ENCODE measurements at regions not wholly inside any gene's neighbourhood (a gene's known extent, or its start where the extent isn't known, plus 50 kb on each side); places are given as distances from the start of the nearest gene placed in this dataset.
"Not testable (repeated sequence)": the region's sequence is repeated elsewhere in the genome, so short reads cannot be mapped to it uniquely, and the experiment has no call there.

DNA sequence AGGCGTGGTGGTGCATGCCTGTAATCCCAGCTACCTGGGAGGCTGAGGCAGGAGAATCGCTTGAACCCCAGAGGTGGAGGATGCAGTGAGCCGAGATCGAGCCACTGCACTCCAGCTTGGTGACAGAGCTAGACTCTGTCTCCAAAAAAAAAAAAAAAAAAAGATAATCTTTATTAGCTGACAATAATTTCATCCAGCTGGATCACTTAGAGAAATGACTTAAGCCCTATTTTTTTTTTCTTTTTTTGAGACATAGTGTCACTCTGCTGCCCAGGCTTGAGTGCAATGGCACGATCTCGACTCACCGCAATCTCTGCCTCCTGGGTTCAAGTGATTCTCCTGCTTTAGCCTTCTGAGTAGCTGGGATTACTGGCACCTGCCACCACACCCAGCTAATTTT is 51.6 kb upstream of the MAP4K4 start:
- DNase-seq (ENCODE audit: low spot score): not testable (repeated sequence)

DNA sequence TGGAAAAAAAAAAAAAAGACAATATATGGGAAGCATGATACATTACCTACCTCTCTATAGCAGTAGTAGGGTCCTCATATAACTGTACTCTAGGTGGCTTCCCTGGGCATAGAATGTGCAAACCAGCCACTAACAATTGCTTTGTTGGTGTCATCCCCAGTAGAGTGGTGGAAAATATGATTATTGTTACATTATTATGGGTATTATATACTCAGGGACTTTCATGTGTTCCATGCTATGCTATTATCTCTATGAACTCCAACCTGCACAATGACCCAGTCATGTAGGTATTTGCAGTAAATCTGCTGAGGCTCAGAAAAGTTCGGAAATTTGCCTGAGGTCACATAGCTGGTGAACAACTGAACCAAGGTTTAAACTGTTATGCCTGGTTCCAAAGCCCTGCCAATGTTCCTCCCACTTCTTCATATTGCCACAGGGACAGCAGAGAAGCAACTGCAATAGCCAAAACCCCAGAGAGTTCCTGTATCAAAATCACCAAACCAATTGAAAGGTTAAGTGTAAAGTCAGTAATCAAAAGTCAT is 52.6 kb upstream of the MAP4K4 start:
- DNase-seq (ENCODE audit: low spot score): no peak

DNA sequence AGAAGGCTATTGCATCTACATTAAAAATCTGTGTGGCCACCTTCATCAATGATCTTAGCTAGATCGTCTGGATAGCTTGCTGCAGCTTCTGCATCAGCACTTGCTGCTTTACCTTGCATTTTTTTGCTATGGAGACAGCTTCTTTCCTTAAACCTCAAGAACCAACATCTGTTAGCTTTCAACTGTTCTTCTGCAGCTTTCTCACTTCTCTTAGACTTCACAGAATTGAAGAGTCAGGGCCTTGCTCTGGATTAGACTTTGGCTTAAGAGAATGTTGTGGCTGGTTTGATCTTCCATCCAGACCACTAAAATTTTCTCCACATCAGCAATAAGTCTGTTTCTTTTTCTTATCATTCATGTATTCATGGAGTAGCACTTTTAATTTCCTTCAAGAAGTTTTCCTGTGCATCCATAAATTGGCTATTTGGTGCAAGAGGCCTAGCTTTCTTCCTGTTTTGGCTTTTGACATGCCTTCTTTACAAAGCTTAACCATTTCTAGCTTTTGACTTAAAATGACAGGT is 54.4 kb upstream of the MAP4K4 start:
- no peak for DNase-seq (ENCODE audit: low spot score)

DNA sequence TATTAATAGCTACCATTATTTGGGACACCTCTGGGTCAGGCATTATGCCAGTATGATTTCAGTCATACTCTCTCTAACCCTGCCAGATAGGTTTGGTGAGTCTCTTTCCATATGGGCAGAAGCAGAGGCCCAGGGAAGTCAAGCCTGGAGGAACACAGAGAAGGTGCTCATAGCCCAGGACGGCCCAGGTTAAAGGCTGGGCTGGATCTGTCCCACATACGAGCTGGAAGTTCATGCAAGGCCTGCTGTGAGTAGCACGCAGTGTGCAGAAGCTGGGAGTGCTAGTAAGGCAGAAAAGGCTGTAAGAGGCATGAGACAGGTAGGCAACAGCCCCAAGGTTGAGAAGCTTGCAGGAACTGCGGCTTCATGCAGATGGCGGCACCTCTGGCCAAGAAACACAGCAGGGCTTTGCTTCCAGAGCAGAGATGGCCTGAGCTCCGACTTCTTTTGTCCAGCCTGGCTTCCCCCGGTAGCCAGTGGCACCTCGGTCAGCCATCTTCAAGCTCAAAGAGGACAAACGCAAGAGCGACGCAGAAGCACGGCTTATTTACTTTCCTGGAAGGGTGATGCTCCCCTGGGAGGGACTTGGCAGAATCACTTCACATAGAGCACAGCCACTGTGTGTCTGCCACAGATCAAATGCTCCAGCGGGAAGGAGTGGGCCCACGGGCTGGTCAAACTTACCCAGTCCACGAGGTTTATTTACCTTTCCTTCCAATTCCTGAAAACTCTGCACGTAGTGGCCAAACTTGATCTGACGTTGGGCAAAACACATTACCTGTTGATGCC is 58.5 kb upstream of the MAP4K4 start:
- DNase-seq (ENCODE audit: low spot score): no peak

DNA sequence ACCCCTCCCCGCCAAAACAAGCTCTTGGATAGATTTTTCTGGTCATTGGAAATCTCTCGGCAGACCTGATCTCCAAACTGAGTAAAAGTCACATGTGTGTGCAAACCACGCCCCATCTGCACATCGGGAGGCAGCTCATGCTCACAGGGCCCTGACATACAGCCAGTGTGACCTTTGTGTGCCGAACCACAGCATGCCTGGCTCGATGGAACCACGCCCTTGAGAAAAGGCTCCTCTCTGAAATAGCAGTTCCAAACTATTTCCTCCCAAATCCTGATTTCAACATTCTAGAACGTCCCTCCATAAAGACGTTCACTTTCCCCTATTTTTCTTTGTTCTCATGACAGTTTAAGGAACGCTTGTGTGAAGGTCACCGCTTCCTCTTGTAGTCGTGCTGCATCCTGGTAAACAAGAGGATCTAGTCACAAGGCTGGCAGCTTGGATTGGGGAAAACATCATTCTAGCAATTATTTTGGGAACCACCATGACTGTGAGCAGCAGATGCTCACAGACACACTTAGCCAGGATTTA is 59.3 kb upstream of the MAP4K4 start:
- DNase-seq (ENCODE audit: low spot score): no peak

DNA sequence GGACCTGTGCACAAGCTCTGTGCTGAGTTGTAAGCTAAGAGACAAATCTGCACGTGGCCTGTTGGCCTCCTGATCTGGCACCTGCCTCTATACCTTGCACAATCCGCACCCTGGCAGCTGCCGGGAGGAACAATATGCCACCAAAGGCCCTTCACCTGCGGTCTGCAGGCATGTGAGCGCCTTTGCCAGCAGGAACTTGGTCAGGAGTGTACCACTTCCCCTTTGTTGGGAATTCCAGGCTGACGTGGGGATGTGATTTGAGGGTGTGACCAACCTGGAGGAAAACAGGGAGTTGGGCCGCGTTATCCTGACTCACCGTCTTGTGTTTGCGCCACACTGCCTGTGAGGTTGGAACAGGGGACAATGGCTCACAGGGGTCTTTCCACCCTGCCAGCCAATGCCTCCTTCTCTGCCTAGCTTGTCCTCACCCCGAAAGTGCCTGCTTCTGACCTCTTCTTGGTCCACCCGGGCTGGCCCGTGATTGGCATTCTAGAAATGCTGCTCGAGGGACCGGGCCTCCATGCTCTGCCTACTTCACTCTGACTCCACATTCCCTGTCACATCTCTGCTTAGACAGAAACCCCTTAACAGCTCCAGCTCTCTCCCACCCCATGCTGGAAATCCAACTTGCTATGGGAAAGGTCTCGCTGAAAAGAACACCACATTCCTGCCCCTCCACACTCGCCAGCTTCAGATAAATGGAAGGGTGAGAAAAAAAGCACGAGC is 67.1 kb upstream of the MAP4K4 start:
- no peak for DNase-seq (ENCODE audit: low spot score)

DNA sequence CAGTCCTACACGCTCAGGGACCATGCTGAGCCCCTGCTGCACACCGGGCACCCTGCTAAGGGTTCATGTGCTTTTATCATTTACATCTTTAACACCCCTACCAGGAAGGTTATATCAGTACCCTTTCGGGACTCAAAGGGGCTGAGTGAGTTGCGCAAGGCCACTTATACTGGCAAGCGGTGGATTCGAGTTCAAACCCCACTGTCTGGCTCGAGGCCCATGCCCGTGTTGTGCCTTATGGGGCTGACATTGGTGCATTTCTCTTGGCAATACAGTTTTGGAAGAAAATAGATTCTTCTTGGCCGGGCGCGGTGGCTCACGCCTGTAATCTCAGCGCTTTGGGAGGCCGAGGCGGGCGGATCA is 69.5 kb upstream of the MAP4K4 start:
- no peak for DNase-seq (ENCODE audit: low spot score)

DNA sequence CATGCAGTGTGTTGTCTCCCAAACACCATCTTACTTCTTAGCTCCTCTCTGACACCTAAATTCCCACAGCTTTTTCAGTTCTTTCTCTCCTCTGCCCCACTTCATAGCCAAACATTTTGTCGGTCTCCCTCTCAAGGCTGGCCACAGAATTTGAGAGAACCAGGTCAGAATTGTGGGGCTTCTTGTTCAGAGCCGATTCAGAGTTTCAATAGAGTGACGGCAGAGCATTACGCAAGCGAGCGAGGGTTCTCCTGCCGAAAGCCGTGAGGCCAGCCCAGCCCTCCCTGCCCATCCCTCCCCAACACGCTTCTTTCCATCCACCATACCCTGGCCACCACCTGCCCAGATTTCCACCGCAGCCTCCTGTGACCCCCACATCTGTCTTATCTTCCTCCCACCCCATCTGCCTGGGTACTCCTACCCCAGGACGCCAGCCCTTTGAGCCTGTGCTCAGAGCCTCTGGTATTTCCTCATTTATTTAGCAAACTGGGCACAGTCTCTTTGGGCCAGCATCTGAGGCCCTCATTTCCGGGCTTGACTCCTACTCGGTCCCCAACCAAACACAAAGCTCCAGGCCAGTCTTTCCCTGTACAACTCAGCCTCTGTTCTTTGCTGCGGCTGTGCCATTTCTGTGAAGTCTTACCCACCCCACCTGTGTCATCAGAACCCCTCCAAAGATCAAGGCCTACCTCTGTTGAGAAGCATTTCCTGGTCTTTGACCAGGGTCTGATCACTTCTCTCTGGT is 70.0 kb upstream of the MAP4K4 start:
- no peak for DNase-seq (ENCODE audit: low spot score)

DNA sequence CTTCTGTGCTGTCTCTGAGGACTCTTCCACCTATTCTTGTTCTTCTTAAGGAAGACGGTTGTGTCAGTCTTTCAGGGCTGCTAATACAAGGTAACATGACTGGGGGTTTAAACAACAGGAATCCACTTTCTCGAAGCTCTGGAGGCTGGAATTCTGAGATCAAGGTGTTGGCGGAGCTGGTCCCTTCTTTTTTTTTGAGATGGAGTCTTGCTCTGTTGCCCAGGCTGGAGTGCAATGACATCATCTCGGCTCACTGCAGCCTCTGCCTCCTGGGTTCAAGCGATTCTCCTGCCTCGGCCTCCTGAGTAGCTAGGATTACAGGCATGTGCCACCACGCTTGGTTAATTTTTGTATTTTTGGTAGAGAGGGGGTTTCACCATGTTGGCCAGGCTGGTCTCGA is 71.7 kb upstream of the MAP4K4 start:
- not testable (repeated sequence) for DNase-seq (ENCODE audit: low spot score)

DNA sequence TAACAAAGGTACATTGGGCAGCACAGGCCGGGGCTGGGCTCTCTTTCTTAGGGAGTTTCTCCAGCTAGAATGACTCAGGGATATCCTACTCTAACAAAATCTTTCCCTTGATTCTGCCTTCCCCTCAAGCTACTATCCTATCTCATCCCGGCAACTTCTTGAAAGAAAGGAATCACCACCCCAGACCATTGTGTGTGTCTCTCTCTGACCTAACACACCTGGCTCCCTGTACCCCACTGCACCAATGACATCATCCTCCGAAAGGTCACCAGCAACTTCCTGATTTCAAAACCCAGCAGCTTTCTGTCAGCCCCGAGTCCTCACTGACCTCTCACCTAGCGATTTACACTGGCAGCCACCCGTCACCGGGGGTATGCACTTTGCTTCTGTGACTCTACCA is 72.1 kb upstream of the MAP4K4 start:
- DNase-seq (ENCODE audit: low spot score): no peak

DNA sequence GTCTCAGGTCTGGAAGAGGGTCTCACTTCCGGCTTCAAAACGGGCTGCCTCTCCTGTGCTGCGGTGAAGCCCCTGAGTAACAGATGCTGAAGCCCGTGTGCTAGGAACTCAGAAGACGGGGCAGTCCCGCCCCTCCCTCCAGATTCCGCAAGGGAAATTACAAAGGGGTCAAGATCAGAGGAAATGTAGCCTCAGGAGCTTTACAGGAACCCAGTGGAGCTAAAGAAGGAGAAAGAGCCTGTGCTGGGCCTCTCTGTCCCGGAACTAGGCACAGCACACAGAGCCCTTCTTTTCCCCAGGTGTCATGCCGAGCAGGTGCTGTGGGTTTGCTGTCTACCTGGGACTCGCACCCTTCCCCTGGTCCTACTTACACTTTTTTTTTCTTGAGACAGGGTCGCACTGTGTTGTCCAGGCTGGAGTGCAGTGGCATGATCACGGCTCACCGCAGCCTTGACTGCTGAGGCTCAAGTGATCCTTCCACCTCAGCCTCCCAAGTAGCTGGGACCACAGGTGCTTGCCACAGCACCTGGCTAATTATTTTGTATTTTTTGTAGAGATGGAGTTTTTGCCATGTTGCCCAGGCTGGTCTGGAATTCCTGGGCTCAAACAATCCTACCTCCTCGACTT is 72.7 kb upstream of the MAP4K4 start:
- no peak for DNase-seq (ENCODE audit: low spot score)

DNA sequence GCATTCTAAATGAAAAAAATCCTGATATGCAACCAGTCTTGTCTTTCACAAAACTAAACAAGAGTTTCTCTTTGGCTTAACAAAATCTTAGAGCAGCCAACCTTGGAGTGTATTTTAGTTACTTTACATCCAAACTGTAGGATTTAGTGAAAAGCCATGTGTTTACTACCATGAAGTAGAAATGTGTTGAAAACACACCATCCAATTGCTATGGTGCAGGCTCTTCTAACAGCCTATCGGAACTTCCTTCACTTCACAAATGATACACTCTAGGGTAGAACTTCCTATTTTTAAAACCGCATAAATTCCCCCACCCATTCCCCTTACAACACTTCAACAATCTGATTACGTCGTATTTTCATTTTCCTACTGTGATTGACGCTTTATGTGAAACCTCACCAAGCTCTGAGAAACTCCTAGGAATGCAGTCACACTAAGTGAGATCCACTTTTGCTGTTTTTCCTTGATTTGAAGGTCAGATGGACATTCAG is 74.4 kb upstream of the MAP4K4 start:
- DNase-seq (ENCODE audit: low spot score): no peak

DNA sequence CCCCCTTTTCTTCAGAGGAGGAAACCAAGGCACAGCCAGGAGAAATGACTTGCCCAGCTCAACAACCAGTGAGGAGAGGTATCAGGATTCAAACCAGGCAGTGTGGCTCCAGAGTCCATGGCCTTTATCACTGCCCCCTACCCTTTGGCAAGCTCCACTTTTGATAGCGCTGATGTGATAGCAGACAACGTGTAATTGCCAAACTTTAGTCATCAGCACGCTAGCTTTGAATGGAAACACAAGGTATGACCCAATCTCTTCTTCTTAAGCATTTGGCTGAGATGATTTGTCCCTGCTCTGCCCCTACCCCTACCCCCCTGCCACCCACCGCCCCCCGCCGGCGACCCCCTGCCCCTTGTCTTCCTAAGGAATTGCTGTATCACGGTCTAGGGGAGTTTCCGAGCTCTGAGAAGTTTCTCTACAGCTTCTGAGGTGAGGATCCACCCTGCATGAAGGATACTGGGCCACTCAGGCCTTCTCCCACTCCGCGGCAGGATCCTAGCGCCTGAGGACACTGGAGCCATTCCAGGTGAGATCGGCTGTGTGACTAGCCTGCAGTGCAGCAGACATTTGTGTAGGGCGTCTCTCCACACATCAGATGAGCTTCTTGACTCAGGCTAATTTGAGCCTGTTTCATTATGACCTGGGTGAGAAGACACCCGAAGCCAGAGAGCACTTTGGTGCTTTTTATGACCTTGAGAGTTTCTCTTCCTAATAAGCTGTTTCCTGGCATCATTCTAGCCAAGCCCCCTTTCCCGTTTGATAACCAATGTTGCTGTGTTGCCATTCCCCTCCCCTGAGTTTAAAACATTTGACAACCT is 75.1 kb upstream of the MAP4K4 start:
- DNase-seq (ENCODE audit: low spot score): no peak

DNA sequence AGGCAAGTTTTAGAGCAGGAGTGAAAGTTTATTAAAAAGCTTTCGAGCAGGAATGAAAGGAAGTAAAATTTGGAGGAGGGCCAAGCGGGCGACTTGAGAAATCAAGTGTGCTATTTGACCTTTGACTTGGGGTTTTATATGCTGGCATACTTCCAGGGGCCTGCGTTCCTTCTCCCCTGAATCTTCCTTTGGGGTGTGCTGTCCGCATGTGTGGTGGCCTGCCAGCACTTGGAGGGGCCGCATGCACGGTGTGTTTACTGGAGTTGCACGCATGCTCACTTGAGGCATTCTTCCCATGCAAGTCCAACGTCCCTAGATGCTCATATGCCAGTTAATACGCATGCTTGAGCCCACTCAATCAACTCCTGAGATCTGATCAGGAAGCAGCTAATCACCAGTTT is 78.3 kb upstream of the MAP4K4 start:
- no peak for DNase-seq (ENCODE audit: low spot score)

DNA sequence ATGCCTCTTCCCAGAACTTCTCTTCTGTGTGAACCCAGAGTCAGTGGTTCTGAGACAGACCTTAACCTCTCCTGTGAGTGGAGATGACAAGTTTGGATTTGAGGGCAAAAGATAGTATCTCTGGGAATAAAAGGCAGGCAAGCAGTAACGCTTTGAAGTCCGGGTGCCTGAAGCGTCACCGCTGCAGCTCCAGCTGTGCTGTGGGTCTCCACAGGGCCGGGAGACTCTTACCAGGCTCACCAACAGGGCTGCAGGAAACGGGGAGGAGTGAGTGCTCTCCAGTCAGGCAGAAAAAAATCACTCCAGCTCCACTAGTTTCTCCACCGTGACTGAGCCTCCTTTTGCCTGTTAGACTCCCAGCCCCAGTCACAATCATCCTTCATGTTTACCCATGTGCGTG is 79.7 kb upstream of the MAP4K4 start:
- no peak for DNase-seq (ENCODE audit: low spot score)

DNA sequence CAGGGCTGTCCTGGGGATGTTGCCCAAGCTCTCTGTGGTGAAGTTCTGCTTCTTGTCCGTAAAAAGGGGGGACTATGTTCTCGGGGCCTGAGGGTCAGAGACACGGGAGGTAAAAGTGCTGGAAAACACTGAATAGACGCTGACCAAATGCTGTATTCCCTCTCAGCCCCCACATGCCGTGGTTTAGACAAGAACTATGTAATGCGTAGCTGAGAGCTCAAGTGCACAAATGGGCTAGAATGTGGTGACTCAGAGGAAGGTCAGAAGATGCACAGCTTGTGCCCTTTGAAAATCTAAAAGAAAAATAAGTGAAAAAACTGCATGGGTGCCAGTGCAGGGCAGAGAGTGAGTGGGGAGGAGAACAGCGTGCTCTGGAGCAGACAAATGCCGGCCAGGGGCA is 80.3 kb upstream of the MAP4K4 start:
- no peak for DNase-seq (ENCODE audit: low spot score)

DNA sequence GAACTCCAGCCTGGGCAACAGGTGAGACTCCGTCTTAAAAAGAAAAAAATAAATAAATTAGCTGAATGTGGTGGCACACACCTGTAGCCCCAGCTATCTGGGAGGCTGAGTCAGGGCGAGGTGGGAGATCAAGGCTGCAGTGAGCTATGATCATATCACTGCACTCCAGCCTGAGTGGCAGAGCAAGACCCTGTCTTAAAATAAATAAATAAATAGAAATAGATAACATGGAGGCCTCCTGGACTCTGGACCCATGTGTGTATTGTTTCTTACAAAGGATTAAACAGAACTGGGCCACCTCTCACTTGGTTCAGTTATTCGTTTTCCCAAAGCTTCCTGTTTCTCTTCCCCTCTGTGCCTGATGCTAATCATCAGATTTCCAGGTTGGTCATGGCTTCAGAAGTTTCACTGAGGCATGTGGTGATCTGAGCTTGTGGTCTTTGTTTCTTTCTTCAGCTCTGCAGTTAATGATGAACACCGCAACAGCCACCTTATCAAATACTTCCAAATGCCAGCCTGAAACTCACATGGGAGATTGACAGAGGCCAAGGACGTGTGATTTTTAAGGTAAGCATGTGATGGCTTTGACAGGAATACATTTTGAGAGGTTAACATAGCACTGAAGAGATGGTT is 83.3 kb upstream of the MAP4K4 start:
- no peak for DNase-seq (ENCODE audit: low spot score)

DNA sequence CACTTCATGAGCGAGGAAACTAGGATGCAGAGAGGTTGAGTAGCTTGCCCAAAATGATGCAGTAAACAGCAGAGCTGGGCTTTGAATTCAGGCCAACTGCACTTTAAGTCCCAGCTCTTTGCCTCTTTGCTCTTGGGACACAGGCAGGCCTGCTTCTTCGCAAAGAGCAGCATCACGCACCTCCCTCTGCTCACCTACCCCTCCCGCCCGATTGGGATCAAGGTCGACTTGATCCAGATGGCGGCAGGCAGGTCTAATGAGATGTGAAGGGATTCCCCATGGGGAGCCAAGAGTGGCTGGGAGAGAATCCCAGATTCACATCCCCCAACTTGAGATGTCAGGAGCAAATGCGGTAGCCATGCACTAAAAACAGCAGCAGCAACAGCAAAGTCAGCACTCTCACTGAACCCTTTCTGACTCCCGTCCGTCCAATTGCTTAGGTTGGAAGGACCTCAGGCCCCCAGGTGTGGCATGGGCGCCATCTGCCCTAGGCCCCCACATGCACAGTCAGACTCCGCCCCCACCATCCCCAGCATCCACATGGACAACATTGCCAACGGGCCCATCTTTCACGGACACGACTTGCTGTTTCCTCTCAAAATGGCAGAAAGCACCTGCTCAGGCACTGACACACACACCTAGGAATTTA is 84.3 kb upstream of the MAP4K4 start:
- DNase-seq (ENCODE audit: low spot score): no peak

DNA sequence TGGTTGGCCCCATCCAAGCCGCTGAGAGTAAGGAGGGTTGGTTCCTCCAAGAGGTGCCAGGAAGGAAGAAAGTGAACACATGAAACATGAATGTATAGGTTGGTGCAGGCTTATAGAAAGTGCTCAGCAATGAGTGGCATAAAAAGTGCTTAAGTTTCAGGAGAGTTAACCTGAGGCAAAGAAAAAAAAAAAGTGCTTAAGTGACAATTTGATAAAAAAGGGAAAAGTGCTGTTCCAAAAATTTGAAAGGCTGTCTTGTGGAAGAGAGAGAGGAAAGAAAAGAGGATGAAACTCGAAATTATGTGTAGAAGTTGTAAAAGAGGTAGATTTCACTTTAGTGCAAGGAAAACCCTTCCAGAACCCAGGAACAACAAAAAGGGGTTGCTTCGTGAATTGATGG is 85.5 kb upstream of the MAP4K4 start:
- DNase-seq (ENCODE audit: low spot score): no peak

All from left forelimb (tissue), 1 donor.